K562 (cell line): ENCODE measurements at regions not wholly inside any gene's neighbourhood (a gene's known extent, or its start where the extent isn't known, plus 50 kb on each side); places are given as distances from the start of the nearest gene placed in this dataset.

Experiments
- CTCF ChIP-seq, 3 experiments: IDR thresholded peaks in 2 of 3; conservative IDR thresholded peaks in 1 of 3; 2 replicates each; pipeline ENCODE4 v1.5.1; 2011 to 2012; ENCODE audit warnings: low read length in 3 of 3, mild to moderate bottlenecking in 3 of 3, control low read depth in 2 of 3, improper control_type of control experiment in 1 of 3, inconsistent platforms in 1 of 3, low read depth in 1 of 3, mixed read lengths in 1 of 3, moderate library complexity in 1 of 3; ENCODE audit not compliant: insufficient read depth in 2 of 3
- KLF10 ChIP-seq: fragments of 250-450 bp; sonication (Bioruptor Pico); IDR thresholded peaks from 2 replicates; pipeline ENCODE4 v1.6.1; 2021; ENCODE audit warnings: matching md5 sums
- STAG1 ChIP-seq: sonication (generic); formaldehyde crosslinking; IDR thresholded peaks from 2 replicates; pipeline ENCODE4 v1.5.0; 2020; ENCODE audit warnings: missing genetic modification reagents, borderline replicate concordance
- TCF15 ChIP-seq: fragments of 250-450 bp; sonication (Bioruptor Pico); IDR thresholded peaks from 2 replicates; pipeline ENCODE4 v1.8.0; 2022; ENCODE audit warnings: moderate library complexity, mild to moderate bottlenecking, inconsistent platforms
- TRIM25 ChIP-seq: fragments of 450-650 bp; IDR thresholded peaks from 2 replicates; pipeline ENCODE4 v1.7.0; 2016; ENCODE audit warnings: borderline replicate concordance
- ZFP1 ChIP-seq: fragments of 450-650 bp; formaldehyde crosslinking; IDR thresholded peaks from 2 replicates; pipeline ENCODE4 v1.4.0; 2020; ENCODE audit warnings: mild to moderate bottlenecking, mixed read lengths
- ZNF384 ChIP-seq: IDR thresholded peaks from 2 replicates; pipeline ENCODE4 v1.6.1; 2012; ENCODE audit warnings: low read depth, low read length, improper control_type of control experiment
- ZNF431 ChIP-seq: sonication (generic); formaldehyde crosslinking; IDR thresholded peaks from 2 replicates; pipeline ENCODE4 v1.8.0; 2022; ENCODE audit warnings: mild to moderate bottlenecking, missing genetic modification reagents

- TF ChIP-seq KLF10 (CRISPR knock-in tag) (no peak), TRIM25 (no peak), ZNF431 (CRISPR knock-in tag) (no peak), ZNF384 (no peak), STAG1 (CRISPR knock-in tag) (no peak), CTCF (IDR thresholded peaks at IDR 0.05 in 2 of 3, conservative IDR thresholded peaks at IDR 0.05 in 1 of 3; ENCODE audit: insufficient read depth in 2 of 3, low read depth in 1 of 3, low read length in 3 of 3) (no peak), TCF15 (CRISPR knock-in tag) (no peak), ZFP1 (CRISPR knock-in tag) (no peak)
These were observed 828.8 kb downstream of the ROBO2 start for GRCh38 chr3:77868725-77869124.
